ENCODE measurements at regions not wholly inside any gene's neighbourhood (a gene's known extent, or its start where the extent isn't known, plus 50 kb on each side); places are given as distances from the start of the nearest gene placed in this dataset.

- TF ChIP-seq, protein P1, sequence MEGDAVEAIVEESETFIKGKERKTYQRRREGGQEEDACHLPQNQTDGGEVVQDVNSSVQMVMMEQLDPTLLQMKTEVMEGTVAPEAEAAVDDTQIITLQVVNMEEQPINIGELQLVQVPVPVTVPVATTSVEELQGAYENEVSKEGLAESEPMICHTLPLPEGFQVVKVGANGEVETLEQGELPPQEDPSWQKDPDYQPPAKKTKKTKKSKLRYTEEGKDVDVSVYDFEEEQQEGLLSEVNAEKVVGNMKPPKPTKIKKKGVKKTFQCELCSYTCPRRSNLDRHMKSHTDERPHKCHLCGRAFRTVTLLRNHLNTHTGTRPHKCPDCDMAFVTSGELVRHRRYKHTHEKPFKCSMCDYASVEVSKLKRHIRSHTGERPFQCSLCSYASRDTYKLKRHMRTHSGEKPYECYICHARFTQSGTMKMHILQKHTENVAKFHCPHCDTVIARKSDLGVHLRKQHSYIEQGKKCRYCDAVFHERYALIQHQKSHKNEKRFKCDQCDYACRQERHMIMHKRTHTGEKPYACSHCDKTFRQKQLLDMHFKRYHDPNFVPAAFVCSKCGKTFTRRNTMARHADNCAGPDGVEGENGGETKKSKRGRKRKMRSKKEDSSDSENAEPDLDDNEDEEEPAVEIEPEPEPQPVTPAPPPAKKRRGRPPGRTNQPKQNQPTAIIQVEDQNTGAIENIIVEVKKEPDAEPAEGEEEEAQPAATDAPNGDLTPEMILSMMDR (IDR thresholded peaks at IDR 0.05; ENCODE audit: insufficient read depth, low read length, poor library complexity, severe bottlenecking) = no peak
- H3K27me3 ChIP-seq (replicated peaks; ENCODE audit: control insufficient read depth, insufficient read depth, low read length) = no peaks in the 10 kb centered on the region
- H3K36me3 ChIP-seq (ENCODE audit: control insufficient read depth, insufficient read depth, low read length) = no peaks in the 10 kb centered on the region
- no peak overlapping the region for H3K4me3 ChIP-seq (replicated peaks; ENCODE audit: low read depth, low read length)
- no peak for DNase-seq (ENCODE audit: extremely low read depth, insufficient read length)
Observed at GRCh38 chr5:33270671-33271070, 170.1 kb upstream of the TARS1 start.

DNA sequence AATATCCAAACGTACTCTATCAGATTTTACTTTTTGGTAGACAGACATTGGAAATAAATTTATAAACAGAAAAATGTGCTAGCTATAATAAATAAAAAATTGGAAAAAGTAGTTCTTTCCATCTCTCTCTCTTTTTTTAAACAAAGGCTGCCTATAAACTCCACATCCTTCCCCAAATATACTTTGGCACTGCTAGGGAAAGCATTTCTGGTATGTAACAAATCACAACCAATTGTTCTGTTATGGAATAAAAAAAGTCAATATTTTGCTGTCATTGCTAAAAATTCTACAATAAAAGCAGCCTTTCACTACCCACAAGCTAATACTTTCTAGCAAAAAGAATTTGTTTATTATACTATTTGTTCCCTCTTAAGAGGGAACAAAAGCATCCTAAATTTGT is 169.2 kb upstream of the TARS1 start:
- Histone ChIP-seq H3K36me3 (ENCODE audit: control insufficient read depth, insufficient read depth, low read length) (no peaks in the 10 kb centered on the region), H3K4me3 (replicated peaks; ENCODE audit: low read depth, low read length) (no peak overlapping the region), H3K27me3 (replicated peaks; ENCODE audit: control insufficient read depth, insufficient read depth, low read length) (no peaks in the 10 kb centered on the region; the same call in 1 of the 2 replicates)
- no peak for DNase-seq (ENCODE audit: extremely low read depth, insufficient read length)
- TF ChIP-seq, protein P1 (IDR thresholded peaks at IDR 0.05; ENCODE audit: insufficient read depth, low read length, poor library complexity, severe bottlenecking) = no peak

DNA sequence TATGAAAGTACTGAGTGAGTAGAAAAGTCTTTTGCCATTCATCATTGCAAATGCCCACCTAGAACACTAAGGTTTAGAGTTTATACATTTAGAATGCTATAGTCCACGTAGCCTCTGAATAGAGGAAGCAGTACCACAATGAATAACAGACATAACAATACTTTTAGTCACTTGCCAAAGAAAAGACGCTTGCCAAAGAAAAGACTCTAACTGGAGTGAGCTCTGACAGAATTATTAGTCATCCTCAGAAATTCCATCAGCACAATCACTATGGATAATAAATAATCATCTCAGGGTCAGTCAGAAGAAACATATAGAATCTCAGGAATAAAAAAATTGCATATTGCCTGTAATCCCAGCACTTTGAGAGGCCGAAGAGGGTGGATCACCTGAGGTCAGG is 168.5 kb upstream of the TARS1 start:
- TF ChIP-seq, protein P1 (IDR thresholded peaks at IDR 0.05; ENCODE audit: insufficient read depth, low read length, poor library complexity, severe bottlenecking) = no peak
- DNase-seq (ENCODE audit: extremely low read depth, insufficient read length) = no peak
- H3K36me3 ChIP-seq (ENCODE audit: control insufficient read depth, insufficient read depth, low read length) = no peaks in the 10 kb centered on the region

GRCh38 chr5:33273985-33274384 is 166.8 kb upstream of the TARS1 start:
- TF ChIP-seq, protein P1 (IDR thresholded peaks at IDR 0.05; ENCODE audit: insufficient read depth, low read length, poor library complexity, severe bottlenecking) = no peak
- no peak overlapping the region for H3K4me3 ChIP-seq (replicated peaks; ENCODE audit: low read depth, low read length)
- H3K36me3 ChIP-seq (ENCODE audit: control insufficient read depth, insufficient read depth, low read length) = no peaks in the 10 kb centered on the region
- DNase-seq (ENCODE audit: extremely low read depth, insufficient read length) = no peak
- no peaks in the 10 kb centered on the region; the same call in 1 of the 2 replicates for H3K27me3 ChIP-seq (replicated peaks; ENCODE audit: control insufficient read depth, insufficient read depth, low read length)

More for the DNA sequence above, 168.5 kb upstream of the TARS1 start:
- no peaks in the 10 kb centered on the region; the same call in 1 of the 2 replicates for H3K27me3 ChIP-seq (replicated peaks; ENCODE audit: control insufficient read depth, insufficient read depth, low read length)
- no peak overlapping the region for H3K4me3 ChIP-seq (replicated peaks; ENCODE audit: low read depth, low read length)

DNA sequence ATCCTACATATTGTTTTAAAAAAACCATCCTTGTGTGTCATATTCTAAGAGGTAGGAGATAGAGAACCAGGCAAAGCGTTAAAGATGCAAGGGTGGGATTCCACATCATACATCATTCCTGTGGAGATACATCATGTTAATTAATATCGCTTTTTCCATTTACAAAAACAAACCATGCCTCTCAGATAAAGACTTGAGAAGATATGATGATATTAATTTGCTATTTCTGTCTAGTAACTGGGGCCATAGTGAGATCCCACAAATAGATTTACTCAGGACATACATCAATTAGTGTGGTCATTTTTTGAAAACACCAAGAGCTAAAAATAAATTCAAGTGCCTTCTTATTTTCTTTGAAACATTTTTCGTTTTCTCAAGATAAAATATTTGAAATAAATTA is 165.4 kb upstream of the TARS1 start:
- TF ChIP-seq, protein P1 (IDR thresholded peaks at IDR 0.05; ENCODE audit: insufficient read depth, low read length, poor library complexity, severe bottlenecking) = no peak
- DNase-seq (ENCODE audit: extremely low read depth, insufficient read length) = no peak
- Histone ChIP-seq H3K27me3 (replicated peaks; ENCODE audit: control insufficient read depth, insufficient read depth, low read length) (no peaks in the 10 kb centered on the region; the same call in 1 of the 2 replicates), H3K4me3 (replicated peaks; ENCODE audit: low read depth, low read length) (no peak overlapping the region), H3K36me3 (ENCODE audit: control insufficient read depth, insufficient read depth, low read length) (no peaks in the 10 kb centered on the region)

Measured in GM06990 (cell line).